ENCODE measurements at regions not wholly inside any gene's neighbourhood (a gene's known extent, or its start where the extent isn't known, plus 50 kb on each side); places are given as distances from the start of the nearest gene placed in this dataset.

- intact Hi-C loops (cut with DNase I): no loop called here
- ATAC-seq (no peak), DNase-seq (no peak)
- no CpG with 5 or more reads among the region's 1 CpG for WGBS (ENCODE audit: insufficient coverage, low coverage, low lambda C conversion rate, missing lambda C conversion rate)
- Histone ChIP-seq H3K27ac (no peak overlapping the region), H3K27me3 (no peaks in the 10 kb centered on the region), H3K4me1 (no peaks in the 10 kb centered on the region), H3K36me3 (no peaks in the 10 kb centered on the region), H3K4me3 (no peak overlapping the region), H3K9me3 (no peaks in the 10 kb centered on the region)
- TF ChIP-seq POLR2A (IDR thresholded peaks at IDR 0.05): no peak
- no peak for TF ChIP-seq CTCF (IDR thresholded peaks at IDR 0.05)
These were observed 156.9 kb upstream of the SOX4 start for GRCh38 chr6:21436625-21437024.

- H3K27me3 ChIP-seq: no peaks in the 10 kb centered on the region
- no peak overlapping the region for H3K4me3 ChIP-seq
- no peaks in the 10 kb centered on the region for H3K4me1 ChIP-seq
- WGBS (ENCODE audit: insufficient coverage, low coverage, low lambda C conversion rate, missing lambda C conversion rate): 87% methylated on average over 2 of the region's 2 CpGs
- TF ChIP-seq POLR2A (IDR thresholded peaks at IDR 0.05): no peak
- no peak for TF ChIP-seq CTCF (IDR thresholded peaks at IDR 0.05)
- no peak overlapping the region for H3K27ac ChIP-seq
- ATAC-seq (no peak), DNase-seq (no peak)
- no peaks in the 10 kb centered on the region for H3K36me3 ChIP-seq
- intact Hi-C loops (cut with DNase I): no loop called here
- no peaks in the 10 kb centered on the region for H3K9me3 ChIP-seq
These were observed 156.0 kb upstream of the SOX4 start for GRCh38 chr6:21437581-21437980.

- H3K27ac ChIP-seq: no peak overlapping the region
- H3K27me3 ChIP-seq: no peaks in the 10 kb centered on the region
- intact Hi-C loops (cut with DNase I): no loop called here
- no peaks in the 10 kb centered on the region for H3K9me3 ChIP-seq
- WGBS (ENCODE audit: insufficient coverage, low coverage, low lambda C conversion rate, missing lambda C conversion rate): 54% methylated on average over 4 of the region's 10 CpGs
- no peak for ATAC-seq
- no peak for DNase-seq
- no peak for TF ChIP-seq CTCF (IDR thresholded peaks at IDR 0.05)
- TF ChIP-seq POLR2A (IDR thresholded peaks at IDR 0.05): no peak
- H3K4me3 ChIP-seq: no peak overlapping the region
- H3K4me1 ChIP-seq: no peaks in the 10 kb centered on the region
- no peaks in the 10 kb centered on the region for H3K36me3 ChIP-seq
These were observed 155.1 kb upstream of the SOX4 start for GRCh38 chr6:21438237-21438985.

- intact Hi-C loops (cut with DNase I): no loop called here
- TF ChIP-seq CTCF (IDR thresholded peaks at IDR 0.05): no peak
- TF ChIP-seq POLR2A (IDR thresholded peaks at IDR 0.05): no peak
- ATAC-seq: no peak
These were observed 154.6 kb upstream of the SOX4 start for GRCh38 chr6:21438986-21439352.

More at GRCh38 chr6:21438986-21439352, 154.6 kb upstream of the SOX4 start:
- no peak overlapping the region for H3K4me3 ChIP-seq
- H3K36me3 ChIP-seq: no peaks in the 10 kb centered on the region
- H3K27ac ChIP-seq: no peak overlapping the region
- no peaks in the 10 kb centered on the region for H3K4me1 ChIP-seq
- no peaks in the 10 kb centered on the region for H3K27me3 ChIP-seq
- DNase-seq: no peak
- no peaks in the 10 kb centered on the region for H3K9me3 ChIP-seq
- WGBS (ENCODE audit: insufficient coverage, low coverage, low lambda C conversion rate, missing lambda C conversion rate): 41% methylated on average over 2 of the region's 2 CpGs
